GM19328 (cell line): ENCODE measurements at regions not wholly inside any gene's neighbourhood (a gene's known extent, or its start where the extent isn't known, plus 50 kb on each side); places are given as distances from the start of the nearest gene placed in this dataset.
"Not testable (repeated sequence)": the region's sequence is repeated elsewhere in the genome, so short reads cannot be mapped to it uniquely, and the experiment has no call there.

Experiments used
- ATAC-seq: cut with Tn5 transposase; IDR thresholded peaks from one replicate; pipeline ENCODE4 v1.9.1; 2021; ENCODE audit warnings: mild to moderate bottlenecking, moderate library complexity; ENCODE audit not compliant: unreplicated experiment

- no peak for ATAC-seq
Observed at GRCh38 chr6:158920311-158920905, 79.6 kb downstream of the RSPH3 start.

GRCh38 chr6:158919865-158920264 lies 80.1 kb downstream of the RSPH3 start:
- ATAC-seq: no peak

- ATAC-seq: no peak
Observed at GRCh38 chr6:158916617-158917016, 83.4 kb downstream of the RSPH3 start.

- no peak for ATAC-seq
Observed at GRCh38 chr6:158914923-158915322, 85.1 kb downstream of the RSPH3 start.

- ATAC-seq: no peak
Observed at GRCh38 chr6:158913580-158913979, 86.4 kb downstream of the RSPH3 start.

GRCh38 chr6:158912655-158913054 lies 87.3 kb downstream of the RSPH3 start:
- no peak for ATAC-seq

- ATAC-seq: no peak
Observed at GRCh38 chr6:158911746-158912480, 88.1 kb downstream of the RSPH3 start.

- ATAC-seq: peak; percentile 58
Observed at GRCh38 chr6:158910484-158911440, 89.2 kb downstream of the RSPH3 start.

GRCh38 chr6:158909938-158910337 lies 90.1 kb downstream of the RSPH3 start:
- no peak for ATAC-seq

GRCh38 chr6:158908606-158909005 lies 89.4 kb upstream of the EZR start:
- ATAC-seq: no peak

GRCh38 chr6:158907931-158908330 lies 88.8 kb upstream of the EZR start:
- no peak for ATAC-seq

- ATAC-seq: no peak
Observed at GRCh38 chr6:158906926-158907325, 87.8 kb upstream of the EZR start.

- no peak for ATAC-seq
Observed at GRCh38 chr6:158905277-158905676, 86.1 kb upstream of the EZR start.

- no peak for ATAC-seq
Observed at GRCh38 chr6:158903801-158904200, 84.6 kb upstream of the EZR start.

- no peak for ATAC-seq
Observed at GRCh38 chr6:158900663-158901312, 81.6 kb upstream of the EZR start.

- no peak for ATAC-seq
Observed at GRCh38 chr6:158897236-158897635, 78.1 kb upstream of the EZR start.

GRCh38 chr6:158895661-158896060 lies 76.5 kb upstream of the EZR start:
- no peak for ATAC-seq

GRCh38 chr6:158894193-158894592 lies 75.0 kb upstream of the EZR start:
- ATAC-seq: no peak

GRCh38 chr6:158892266-158892665 lies 73.1 kb upstream of the EZR start:
- ATAC-seq: no peak

- not testable (repeated sequence) for ATAC-seq
Observed at GRCh38 chr6:158891560-158891959, 72.4 kb upstream of the EZR start.

GRCh38 chr6:158888171-158888570 lies 69.0 kb upstream of the EZR start:
- not testable (repeated sequence) for ATAC-seq
